IPS-NIHi7 (cell line): ENCODE measurements at regions not wholly inside any gene's neighbourhood (a gene's known extent, or its start where the extent isn't known, plus 50 kb on each side); places are given as distances from the start of the nearest gene placed in this dataset.
"Not testable (repeated sequence)": the region's sequence is repeated elsewhere in the genome, so short reads cannot be mapped to it uniquely, and the experiment has no call there.

Experiments
- DNase-seq: peaks from one replicate; pipeline ENCODE4 v3.0.0; 2012; ENCODE audit warnings: mixed read lengths; ENCODE audit errors: extremely low spot score

DNA sequence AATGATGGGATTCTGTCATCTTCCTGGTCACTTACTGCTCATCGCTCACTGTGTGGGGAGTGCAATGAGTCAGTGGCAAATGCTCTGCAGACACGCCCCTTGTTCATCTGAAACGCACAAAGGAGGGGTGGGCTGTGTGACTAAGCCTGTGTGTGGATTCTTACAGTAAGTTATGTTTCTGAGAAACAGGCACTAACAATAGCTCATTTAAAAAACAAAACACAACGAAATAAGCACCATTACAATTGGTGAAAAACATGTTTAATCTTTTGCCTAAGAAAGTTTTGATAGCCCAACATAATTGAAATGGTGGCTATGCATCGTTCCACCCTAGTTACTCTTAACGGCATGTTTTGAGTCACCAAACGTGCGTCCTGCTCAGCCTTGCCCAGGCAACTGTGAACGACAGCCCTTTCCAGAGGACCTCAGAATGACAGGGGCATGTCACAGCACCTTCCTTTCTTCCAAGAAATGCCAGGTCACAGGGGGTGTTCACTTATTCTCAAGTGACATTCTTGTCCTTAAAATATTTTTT, 118.4 kb upstream of the SGK1 start:
- DNase-seq: peak; percentile 53

DNA sequence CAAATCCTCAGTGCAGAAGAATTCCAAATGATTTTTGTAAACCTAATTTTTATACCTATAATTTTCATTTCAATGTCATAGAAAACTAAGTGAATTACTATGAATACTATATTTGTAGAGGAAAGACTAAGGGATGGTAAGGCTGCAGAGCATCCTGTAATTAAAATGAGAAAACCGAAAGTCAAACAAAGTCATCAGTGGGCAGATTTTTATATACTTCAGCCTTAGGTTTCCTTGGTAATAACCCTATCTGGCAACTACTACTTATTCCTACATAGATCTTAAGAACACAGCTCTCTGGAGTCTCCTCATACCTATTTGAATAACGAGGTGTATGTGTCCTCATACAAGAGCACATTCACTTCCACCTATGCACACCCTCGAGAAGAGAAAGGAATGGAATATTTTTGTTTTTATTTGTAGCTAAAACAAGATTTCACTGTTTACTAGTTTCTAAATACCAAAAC, 117.9 kb upstream of the SGK1 start:
- DNase-seq: no peak

DNA sequence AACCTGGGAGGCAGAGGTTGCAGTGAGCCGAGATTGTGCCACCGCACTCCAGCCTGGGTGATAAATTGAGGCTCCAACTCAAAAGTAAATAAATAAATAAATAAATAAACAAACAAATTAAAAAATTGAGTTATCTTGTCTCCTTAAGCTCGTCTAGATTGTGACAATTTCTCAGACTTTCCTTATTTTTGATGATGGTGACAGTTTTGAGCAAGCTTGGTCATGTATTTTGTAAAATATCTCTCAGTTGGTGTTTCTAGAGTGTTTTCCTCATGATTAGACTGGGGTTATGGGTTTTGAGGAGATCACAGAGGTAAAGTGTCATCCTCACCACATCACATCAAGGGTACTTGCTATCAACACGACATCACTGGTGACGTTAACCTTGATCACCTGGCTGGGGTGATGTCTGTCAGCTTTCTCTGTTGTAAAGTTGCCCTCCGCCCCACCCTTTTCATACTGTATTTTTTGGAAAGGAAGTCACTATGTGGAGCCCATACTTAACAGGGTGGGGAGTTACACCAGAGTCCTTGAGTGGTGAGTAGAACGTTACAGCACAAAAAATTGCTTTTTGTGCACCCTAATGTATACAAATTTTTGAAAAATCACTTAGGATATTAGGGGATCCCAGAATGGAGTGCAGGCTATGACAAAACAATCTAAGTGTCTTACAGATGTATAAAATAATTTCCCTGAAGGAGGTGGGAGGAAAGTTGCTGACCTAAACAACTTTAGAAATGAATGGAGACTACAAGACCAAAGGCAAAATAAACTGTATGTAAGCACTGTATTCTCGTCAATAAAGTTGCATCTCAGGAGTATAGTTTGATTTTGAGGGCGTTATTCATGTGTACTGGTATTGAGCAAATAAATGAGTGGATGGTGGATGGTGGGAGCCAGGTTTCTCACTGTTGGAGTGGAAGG, 116.4 kb upstream of the SGK1 start:
- DNase-seq: no peak

- DNase-seq: no peak
Observed at GRCh38 chr6:134432036-134432435, 114.1 kb upstream of the SGK1 start.

- no peak for DNase-seq
Observed at GRCh38 chr6:134431421-134431859, 113.5 kb upstream of the SGK1 start.

DNA sequence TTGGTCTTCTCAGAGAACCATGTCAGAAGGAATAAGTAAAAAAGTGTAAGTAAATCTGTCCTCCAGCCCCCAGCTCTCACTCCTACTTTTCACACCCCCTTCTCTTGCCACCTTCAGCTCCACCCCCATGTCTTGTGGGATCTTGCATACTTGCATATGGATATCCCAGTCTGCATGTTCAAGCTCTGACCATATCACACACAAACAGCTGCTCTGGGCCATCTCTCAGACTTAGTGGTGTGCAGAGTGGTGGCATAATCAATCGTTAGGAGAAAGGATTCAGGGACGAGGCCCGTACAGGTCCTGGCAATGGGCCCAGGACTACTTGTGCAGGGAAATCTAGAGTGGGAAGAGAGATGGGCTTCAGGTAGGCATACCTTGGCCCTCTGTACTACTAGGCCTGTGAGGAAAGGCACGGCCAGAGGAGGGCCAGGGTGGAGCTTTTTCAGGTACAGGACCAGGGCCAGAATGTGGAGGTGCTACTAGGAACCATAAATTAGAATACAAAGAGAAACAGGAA, 112.0 kb upstream of the SGK1 start:
- no peak for DNase-seq

DNA sequence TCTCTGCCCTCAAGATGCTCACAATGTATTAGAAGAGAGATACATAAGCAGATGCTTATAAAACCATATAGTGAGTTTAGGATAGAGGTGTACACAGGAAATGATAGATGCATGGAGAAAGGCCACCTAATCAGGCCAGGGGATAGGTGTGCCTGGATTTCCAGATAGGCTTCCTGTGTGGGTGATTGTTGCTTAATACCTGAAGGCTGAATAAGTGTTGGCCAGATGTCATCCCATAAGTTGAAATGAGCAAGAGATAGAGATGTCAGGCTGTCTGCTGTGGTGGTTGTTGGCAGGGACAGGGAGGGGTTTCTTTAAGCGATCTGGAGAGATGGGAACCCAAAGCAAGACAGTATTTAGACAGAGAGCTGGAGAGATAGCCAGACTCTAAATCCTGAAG, 109.8 kb upstream of the SGK1 start:
- DNase-seq: no peak

DNA sequence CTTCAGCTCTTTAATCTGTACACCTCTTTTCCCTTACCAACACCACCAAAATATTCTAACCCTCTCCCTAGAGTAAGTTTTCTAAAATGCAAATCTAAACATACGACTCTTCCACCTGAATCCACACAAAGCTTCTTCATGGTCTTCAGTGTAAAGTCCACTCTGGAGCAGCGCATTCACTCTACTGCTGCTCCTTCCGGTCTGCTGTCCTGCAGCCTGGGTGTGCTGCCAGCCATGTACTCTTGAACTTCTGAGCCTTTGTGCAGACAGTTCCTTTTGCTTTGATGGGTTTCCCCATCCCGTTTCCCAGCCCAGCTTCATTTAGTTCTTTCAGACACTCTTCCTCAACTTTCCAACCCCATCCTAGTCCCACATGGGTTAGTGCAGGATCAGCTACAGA, 108.7 kb upstream of the SGK1 start:
- DNase-seq: no peak

DNA sequence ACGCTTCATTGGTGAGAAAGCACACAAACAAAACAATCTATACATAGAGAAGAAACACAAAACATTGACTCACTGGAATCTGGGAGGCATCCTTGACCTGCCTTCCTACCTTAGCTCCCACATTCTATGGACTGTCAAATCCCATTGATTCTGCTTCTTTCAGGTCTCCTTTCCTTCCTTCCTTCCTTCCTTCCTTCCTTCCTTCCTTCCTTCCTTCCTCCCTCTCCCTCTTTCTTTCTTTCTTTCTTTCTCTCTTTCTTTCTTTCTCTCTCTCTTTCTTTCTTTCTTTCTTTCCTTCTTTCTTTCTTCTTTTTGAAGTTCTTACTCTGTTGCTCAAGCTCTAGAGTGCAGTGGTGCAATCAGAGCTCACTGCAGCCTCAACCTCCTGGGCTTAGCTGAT, 108.0 kb upstream of the SGK1 start:
- DNase-seq: not testable (repeated sequence)

- DNase-seq: no peak
Observed at GRCh38 chr6:134425513-134425912, 107.6 kb upstream of the SGK1 start.

DNA sequence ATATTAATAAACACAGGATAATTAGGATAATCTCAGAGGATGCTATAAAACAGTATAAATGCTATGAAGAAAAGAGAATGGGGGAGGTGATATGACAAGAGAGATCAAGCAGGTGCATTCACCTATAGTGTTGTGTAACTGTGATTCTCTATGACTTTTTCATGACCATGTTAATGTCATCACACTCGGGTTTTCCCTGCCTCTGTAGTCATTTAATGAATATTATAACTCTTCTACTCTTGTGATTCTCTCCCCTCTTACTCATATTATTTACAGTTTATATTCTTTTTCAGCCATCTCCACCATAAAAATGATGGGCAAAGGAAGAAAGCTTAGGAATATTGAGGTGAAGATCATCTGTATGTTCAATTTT, 106.9 kb upstream of the SGK1 start:
- no peak for DNase-seq

- no peak for DNase-seq
Observed at GRCh38 chr6:134424165-134424797, 106.4 kb upstream of the SGK1 start.

- DNase-seq: no peak
Observed at GRCh38 chr6:134422426-134423231, 104.7 kb upstream of the SGK1 start.

DNA sequence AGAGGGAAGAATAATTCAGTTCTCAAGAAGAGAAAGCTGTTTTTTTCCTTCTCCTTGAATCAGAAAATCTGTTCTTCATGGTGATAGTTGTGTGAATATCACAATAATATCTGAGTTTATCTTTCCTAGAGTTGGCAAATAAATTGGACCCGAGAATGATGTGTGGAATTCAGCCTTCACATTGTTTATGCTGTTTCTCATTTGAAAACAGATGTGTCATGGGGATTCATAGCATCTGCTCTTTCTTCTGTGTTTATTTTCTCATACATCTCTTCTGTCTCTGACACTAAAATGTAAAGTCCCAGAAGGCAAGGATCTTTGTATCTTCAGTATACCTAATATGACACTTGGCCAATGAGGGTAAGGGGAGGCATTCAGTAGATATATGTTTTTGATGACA, 103.6 kb upstream of the SGK1 start:
- no peak for DNase-seq

DNA sequence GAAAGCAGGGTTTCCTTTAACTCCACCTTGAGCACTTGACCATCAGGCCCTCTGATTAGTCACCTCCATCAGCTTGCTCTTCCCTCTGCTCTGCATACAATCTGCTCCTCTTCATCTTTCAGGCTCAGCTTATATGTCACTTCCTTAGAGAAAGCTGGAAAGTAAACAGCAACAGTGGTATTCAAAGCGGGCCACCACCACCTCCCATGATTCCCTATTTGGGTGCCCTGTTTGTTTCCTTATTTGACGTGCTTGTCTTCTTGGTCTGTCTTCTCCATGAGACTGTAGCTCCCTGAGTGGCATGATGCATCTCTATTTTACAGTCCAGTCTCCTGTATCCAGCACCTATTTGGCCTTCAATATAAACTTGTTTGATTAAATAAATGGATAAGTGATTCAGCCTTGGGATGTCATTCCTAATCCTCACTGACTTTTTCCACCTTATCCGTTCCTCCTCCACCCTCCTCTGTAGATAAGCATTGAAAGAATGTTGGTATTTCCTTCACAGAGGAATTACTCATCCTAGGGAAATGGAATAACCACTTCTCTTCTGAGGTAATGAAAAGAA, 102.8 kb upstream of the SGK1 start:
- DNase-seq: no peak

DNA sequence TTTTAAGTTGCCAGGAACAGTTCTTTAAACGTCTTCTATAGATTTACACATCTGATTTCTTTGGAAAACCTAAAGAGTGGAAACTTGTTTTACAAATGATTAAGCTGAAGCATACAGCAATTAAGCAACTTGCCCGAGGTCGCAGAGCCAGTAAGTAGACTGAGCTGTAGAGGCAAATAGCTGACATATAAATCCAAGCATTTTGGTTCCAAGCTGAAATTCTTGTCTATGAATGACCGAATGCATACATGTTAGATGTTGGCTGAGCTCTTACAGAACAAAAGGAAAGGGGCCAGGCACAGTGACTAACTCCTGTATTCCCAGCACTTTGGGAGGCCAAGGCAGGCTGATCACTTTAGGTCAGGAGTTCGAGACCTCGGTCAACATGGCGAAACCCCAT, 101.8 kb upstream of the SGK1 start:
- DNase-seq: no peak

GRCh38 chr6:134416418-134417154, 98.7 kb upstream of the SGK1 start:
- DNase-seq: no peak

- no peak for DNase-seq
Observed at GRCh38 chr6:134415656-134416055, 97.7 kb upstream of the SGK1 start.

GRCh38 chr6:134415194-134415593, 97.3 kb upstream of the SGK1 start:
- DNase-seq: no peak

DNA sequence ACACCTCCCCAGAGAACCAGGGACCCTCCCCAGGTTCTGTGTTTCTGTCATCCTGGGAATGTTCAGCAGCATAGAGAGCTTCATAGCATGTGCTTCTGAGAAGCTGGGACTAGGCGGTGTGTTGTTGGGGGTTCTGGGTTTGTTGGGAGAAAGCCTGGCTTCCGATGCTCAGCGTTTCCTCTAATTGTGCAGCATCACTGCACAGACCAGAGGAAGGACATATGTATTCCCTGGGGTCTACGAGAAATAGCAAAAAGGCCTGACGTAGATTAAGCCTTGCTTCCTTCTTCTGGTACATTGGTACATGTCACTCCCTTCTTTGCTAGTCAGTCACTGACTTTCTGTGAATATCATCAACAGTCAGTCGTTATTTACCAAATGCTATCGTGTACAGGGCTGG, 96.9 kb upstream of the SGK1 start:
- DNase-seq: no peak

DNA sequence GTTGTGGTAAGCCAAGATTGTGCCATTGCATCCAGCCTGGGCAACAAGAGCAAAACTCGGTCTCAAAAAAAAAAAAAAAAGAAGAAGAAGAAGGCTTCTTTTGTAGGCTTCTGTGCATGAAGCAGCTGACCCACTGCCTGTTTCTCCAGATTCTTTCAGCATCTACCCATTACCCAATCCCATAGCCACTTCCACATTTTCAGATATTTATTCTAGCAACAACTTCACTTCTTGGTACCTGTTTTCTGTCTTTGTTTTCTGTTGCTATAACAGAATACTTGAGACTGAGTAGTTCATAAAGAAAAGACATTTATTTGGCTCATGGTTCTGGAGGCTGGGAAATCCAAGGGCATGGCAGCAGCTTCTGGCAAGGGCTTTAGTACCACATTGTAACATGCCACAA, 95.3 kb upstream of the SGK1 start:
- DNase-seq: no peak
